ENCODE measurements at regions not wholly inside any gene's neighbourhood (a gene's known extent, or its start where the extent isn't known, plus 50 kb on each side); places are given as distances from the start of the nearest gene placed in this dataset.

GRCh38 chr2:174654419-174654941, 56.9 kb upstream of the WIPF1 start:
- TF ChIP-seq CTCF (IDR thresholded peaks at IDR 0.05) (no peak), POLR2A (IDR thresholded peaks at IDR 0.05) (no peak), EP300 (IDR thresholded peaks at IDR 0.05) (no peak)
